ENCODE measurements at regions not wholly inside any gene's neighbourhood (a gene's known extent, or its start where the extent isn't known, plus 50 kb on each side); places are given as distances from the start of the nearest gene placed in this dataset.

GRCh38 chr6:115821798-115822197 is 238.9 kb downstream of the FRK start:
- in situ Hi-C loops (cut with HindIII; ENCODE audit: low pct_unique_long_range_greater_than_20kb, low sequenced_read_pairs): no loop called here
- no peak for DNase-seq (ENCODE audit: low read depth, low spot score)

- no peak for DNase-seq (ENCODE audit: low read depth, low spot score)
- in situ Hi-C loops (cut with HindIII; ENCODE audit: low pct_unique_long_range_greater_than_20kb, low sequenced_read_pairs): no loop called here
Observed at GRCh38 chr6:115819506-115819905, 241.2 kb downstream of the FRK start.

GRCh38 chr6:115817161-115817560 is 243.5 kb downstream of the FRK start:
- in situ Hi-C loops (cut with HindIII; ENCODE audit: low pct_unique_long_range_greater_than_20kb, low sequenced_read_pairs): no loop called here
- no peak for DNase-seq (ENCODE audit: low read depth, low spot score)

GRCh38 chr6:115814907-115815306 is 245.8 kb downstream of the FRK start:
- no peak for DNase-seq (ENCODE audit: low read depth, low spot score)
- in situ Hi-C loops (cut with HindIII; ENCODE audit: low pct_unique_long_range_greater_than_20kb, low sequenced_read_pairs): no loop called here

- in situ Hi-C loops (cut with HindIII; ENCODE audit: low pct_unique_long_range_greater_than_20kb, low sequenced_read_pairs): no loop called here
- no peak for DNase-seq (ENCODE audit: low read depth, low spot score)
Observed at GRCh38 chr6:115811541-115811940, 249.2 kb downstream of the FRK start.

- no peak for DNase-seq (ENCODE audit: low read depth, low spot score)
- in situ Hi-C loops (cut with HindIII; ENCODE audit: low pct_unique_long_range_greater_than_20kb, low sequenced_read_pairs): no loop called here
Observed at GRCh38 chr6:115798229-115798628, 262.5 kb downstream of the FRK start.

- in situ Hi-C loops (cut with HindIII; ENCODE audit: low pct_unique_long_range_greater_than_20kb, low sequenced_read_pairs): no loop called here
- DNase-seq (ENCODE audit: low read depth, low spot score): no peak
Observed at GRCh38 chr6:115796829-115797228, 263.9 kb downstream of the FRK start.

GRCh38 chr6:115796061-115796460 is 264.6 kb downstream of the FRK start:
- DNase-seq (ENCODE audit: low read depth, low spot score): no peak
- in situ Hi-C loops (cut with HindIII; ENCODE audit: low pct_unique_long_range_greater_than_20kb, low sequenced_read_pairs): no loop called here

- in situ Hi-C loops (cut with HindIII; ENCODE audit: low pct_unique_long_range_greater_than_20kb, low sequenced_read_pairs): no loop called here
- no peak for DNase-seq (ENCODE audit: low read depth, low spot score)
Observed at GRCh38 chr6:115783402-115784061, 277.2 kb downstream of the FRK start.

GRCh38 chr6:115782612-115783011 is 278.1 kb downstream of the FRK start:
- in situ Hi-C loops (cut with HindIII; ENCODE audit: low pct_unique_long_range_greater_than_20kb, low sequenced_read_pairs): no loop called here
- no peak for DNase-seq (ENCODE audit: low read depth, low spot score)

GRCh38 chr6:115773741-115774140 is 286.9 kb downstream of the FRK start:
- in situ Hi-C loops (cut with HindIII; ENCODE audit: low pct_unique_long_range_greater_than_20kb, low sequenced_read_pairs): no loop called here
- no peak for DNase-seq (ENCODE audit: low read depth, low spot score)

- in situ Hi-C loops (cut with HindIII; ENCODE audit: low pct_unique_long_range_greater_than_20kb, low sequenced_read_pairs): no loop called here
- no peak for DNase-seq (ENCODE audit: low read depth, low spot score)
Observed at GRCh38 chr6:115770851-115771250, 289.8 kb downstream of the FRK start.

- no peak for DNase-seq (ENCODE audit: low read depth, low spot score)
- in situ Hi-C loops (cut with HindIII; ENCODE audit: low pct_unique_long_range_greater_than_20kb, low sequenced_read_pairs): no loop called here
Observed at GRCh38 chr6:115768500-115768899, 292.2 kb downstream of the FRK start.

- DNase-seq (ENCODE audit: low read depth, low spot score): no peak
- in situ Hi-C loops (cut with HindIII; ENCODE audit: low pct_unique_long_range_greater_than_20kb, low sequenced_read_pairs): no loop called here
Observed at GRCh38 chr6:115767931-115768330, 292.8 kb downstream of the FRK start.

GRCh38 chr6:115766745-115767462 is 293.8 kb downstream of the FRK start:
- peak; percentile 9 for DNase-seq (ENCODE audit: low read depth, low spot score)

GRCh38 chr6:115765966-115766365 is 294.7 kb downstream of the FRK start:
- no peak for DNase-seq (ENCODE audit: low read depth, low spot score)
- in situ Hi-C loops (cut with HindIII; ENCODE audit: low pct_unique_long_range_greater_than_20kb, low sequenced_read_pairs): no loop called here

More at GRCh38 chr6:115766745-115767462, 293.8 kb downstream of the FRK start:
- in situ Hi-C loops (cut with HindIII; ENCODE audit: low pct_unique_long_range_greater_than_20kb, low sequenced_read_pairs): no loop called here

GRCh38 chr6:115759051-115759450 is 301.6 kb downstream of the FRK start:
- no peak for DNase-seq (ENCODE audit: low read depth, low spot score)
- in situ Hi-C loops (cut with HindIII; ENCODE audit: low pct_unique_long_range_greater_than_20kb, low sequenced_read_pairs): no loop called here

- DNase-seq (ENCODE audit: low read depth, low spot score): no peak
Observed at GRCh38 chr6:115753446-115753845, 307.2 kb downstream of the FRK start.

GRCh38 chr6:115750946-115751345 is 309.7 kb downstream of the FRK start:
- in situ Hi-C loops (cut with HindIII; ENCODE audit: low pct_unique_long_range_greater_than_20kb, low sequenced_read_pairs): no loop called here
- DNase-seq (ENCODE audit: low read depth, low spot score): no peak

More at GRCh38 chr6:115753446-115753845, 307.2 kb downstream of the FRK start:
- in situ Hi-C loops (cut with HindIII; ENCODE audit: low pct_unique_long_range_greater_than_20kb, low sequenced_read_pairs): no loop called here

All from SK-MEL-5 (cell line).